HG02870 (cell line): ENCODE measurements at regions not wholly inside any gene's neighbourhood (a gene's known extent, or its start where the extent isn't known, plus 50 kb on each side); places are given as distances from the start of the nearest gene placed in this dataset.
"Not testable (repeated sequence)": the region's sequence is repeated elsewhere in the genome, so short reads cannot be mapped to it uniquely, and the experiment has no call there.

Experiments
- ATAC-seq: cut with Tn5 transposase; IDR thresholded peaks from one replicate; pipeline ENCODE4 v1.9.1; 2021; ENCODE audit warnings: mild to moderate bottlenecking, moderate library complexity; ENCODE audit not compliant: unreplicated experiment

- no peak for ATAC-seq
These were observed 211.6 kb upstream of the SAMSN1 start for GRCh38 chr21:14757533-14758327.

GRCh38 chr21:14755086-14755485 lies 209.0 kb upstream of the SAMSN1 start:
- no peak for ATAC-seq

GRCh38 chr21:14754682-14755081 lies 208.6 kb upstream of the SAMSN1 start:
- no peak for ATAC-seq

GRCh38 chr21:14754259-14754604 lies 208.1 kb upstream of the SAMSN1 start:
- no peak for ATAC-seq

- ATAC-seq: no peak
These were observed 207.5 kb upstream of the SAMSN1 start for GRCh38 chr21:14753466-14754258.

- no peak for ATAC-seq
These were observed 207.0 kb upstream of the SAMSN1 start for GRCh38 chr21:14753069-14753465.

GRCh38 chr21:14752345-14752909 lies 206.3 kb upstream of the SAMSN1 start:
- no peak for ATAC-seq

GRCh38 chr21:14751602-14752344 lies 205.7 kb upstream of the SAMSN1 start:
- no peak for ATAC-seq

GRCh38 chr21:14751011-14751410 lies 204.9 kb upstream of the SAMSN1 start:
- ATAC-seq: no peak

GRCh38 chr21:14750041-14750440 lies 203.9 kb upstream of the SAMSN1 start:
- ATAC-seq: no peak

- no peak for ATAC-seq
These were observed 202.5 kb upstream of the SAMSN1 start for GRCh38 chr21:14748662-14749061.

- ATAC-seq: no peak
These were observed 198.3 kb upstream of the SAMSN1 start for GRCh38 chr21:14744368-14744767.

- no peak for ATAC-seq
These were observed 196.0 kb upstream of the SAMSN1 start for GRCh38 chr21:14742119-14742518.

- no peak for ATAC-seq
These were observed 195.1 kb upstream of the SAMSN1 start for GRCh38 chr21:14741256-14741655.

- ATAC-seq: no peak
These were observed 194.6 kb upstream of the SAMSN1 start for GRCh38 chr21:14740692-14741091.

- ATAC-seq: no peak
These were observed 194.0 kb upstream of the SAMSN1 start for GRCh38 chr21:14740116-14740515.

- no peak for ATAC-seq
These were observed 193.5 kb upstream of the SAMSN1 start for GRCh38 chr21:14739590-14739989.

GRCh38 chr21:14738576-14738975 lies 192.5 kb upstream of the SAMSN1 start:
- not testable (repeated sequence) for ATAC-seq

- ATAC-seq: no peak
These were observed 191.8 kb upstream of the SAMSN1 start for GRCh38 chr21:14737922-14738321.

- no peak for ATAC-seq
These were observed 191.2 kb upstream of the SAMSN1 start for GRCh38 chr21:14737284-14737691.

GRCh38 chr21:14736672-14737071 lies 190.6 kb upstream of the SAMSN1 start:
- ATAC-seq: no peak
